ENCODE measurements at regions not wholly inside any gene's neighbourhood (a gene's known extent, or its start where the extent isn't known, plus 50 kb on each side); places are given as distances from the start of the nearest gene placed in this dataset.

DNA sequence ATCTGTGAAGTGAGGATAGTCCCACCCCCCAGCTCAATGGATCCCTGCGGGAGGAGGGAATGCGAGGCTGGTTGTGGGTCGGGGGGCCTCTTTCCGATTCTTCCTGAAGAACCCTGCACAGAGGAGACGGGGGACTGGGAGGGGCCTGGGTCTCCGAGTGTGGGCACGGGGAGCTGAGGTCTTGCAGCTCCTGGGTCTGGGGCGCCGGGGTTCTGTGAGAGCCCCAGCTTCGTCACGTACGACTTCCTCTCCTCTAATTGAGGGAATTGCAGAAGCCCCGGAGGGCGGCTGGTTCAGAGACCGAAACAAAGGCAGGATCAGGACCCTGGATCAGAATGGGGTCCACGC lies 66.6 kb downstream of the DIO3 start:
- no peak for DNase-seq (ENCODE audit: low spot score)
- H3K9ac ChIP-seq (ENCODE audit: low read depth in 1 of 2, low read length in 2 of 2) = no peak overlapping the region
- WGBS = 66% methylated on average over 16 of the region's 16 CpGs

GRCh38 chr14:101628471-101628966 lies 67.2 kb downstream of the DIO3 start:
- Histone ChIP-seq H3K27me3 (ENCODE audit: control insufficient read depth in 4 of 4, insufficient read depth in 4 of 4, low read length in 3 of 4) (no peaks in the 10 kb centered on the region), H3K9me3 (ENCODE audit: control insufficient read depth in 4 of 4, low read length in 3 of 4) (no peaks in the 10 kb centered on the region), H3K4me3 (ENCODE audit: low read depth in 1 of 3, low read length in 3 of 3) (no peak overlapping the region), H3K36me3 (ENCODE audit: control insufficient read depth in 4 of 4, insufficient read depth in 3 of 4, low read depth in 1 of 4, low read length in 3 of 4) (no peaks in the 10 kb centered on the region), H3K4me1 (ENCODE audit: control insufficient read depth in 4 of 4, insufficient read depth in 4 of 4, low read length in 3 of 4) (peaks cover 0 to 4% (median under 1%) of the 10 kb centered on the region in 4 donors), H3K27ac (ENCODE audit: low read depth in 1 of 2, low read length in 2 of 2) (no peak overlapping the region), H3K9ac (ENCODE audit: low read depth in 1 of 2, low read length in 2 of 2) (no peak overlapping the region)
- DNase-seq (ENCODE audit: low spot score) = peak; percentile 80
- WGBS = 8% methylated on average over 44 of the region's 44 CpGs
- TF ChIP-seq SP1 (IDR thresholded peaks at IDR 0.05) = no peak
- TF ChIP-seq RAD21 (IDR thresholded peaks at IDR 0.05) = peak; percentile 94 to 98
- peak; percentile 85 to 89 for TF ChIP-seq RXRA (IDR thresholded peaks at IDR 0.05)
- TF ChIP-seq, protein P1, sequence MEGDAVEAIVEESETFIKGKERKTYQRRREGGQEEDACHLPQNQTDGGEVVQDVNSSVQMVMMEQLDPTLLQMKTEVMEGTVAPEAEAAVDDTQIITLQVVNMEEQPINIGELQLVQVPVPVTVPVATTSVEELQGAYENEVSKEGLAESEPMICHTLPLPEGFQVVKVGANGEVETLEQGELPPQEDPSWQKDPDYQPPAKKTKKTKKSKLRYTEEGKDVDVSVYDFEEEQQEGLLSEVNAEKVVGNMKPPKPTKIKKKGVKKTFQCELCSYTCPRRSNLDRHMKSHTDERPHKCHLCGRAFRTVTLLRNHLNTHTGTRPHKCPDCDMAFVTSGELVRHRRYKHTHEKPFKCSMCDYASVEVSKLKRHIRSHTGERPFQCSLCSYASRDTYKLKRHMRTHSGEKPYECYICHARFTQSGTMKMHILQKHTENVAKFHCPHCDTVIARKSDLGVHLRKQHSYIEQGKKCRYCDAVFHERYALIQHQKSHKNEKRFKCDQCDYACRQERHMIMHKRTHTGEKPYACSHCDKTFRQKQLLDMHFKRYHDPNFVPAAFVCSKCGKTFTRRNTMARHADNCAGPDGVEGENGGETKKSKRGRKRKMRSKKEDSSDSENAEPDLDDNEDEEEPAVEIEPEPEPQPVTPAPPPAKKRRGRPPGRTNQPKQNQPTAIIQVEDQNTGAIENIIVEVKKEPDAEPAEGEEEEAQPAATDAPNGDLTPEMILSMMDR (IDR thresholded peaks at IDR 0.05; ENCODE audit: low read depth, low read length, missing input control) = peak; percentile 96

More for the DNA sequence above, 66.6 kb downstream of the DIO3 start:
- TF ChIP-seq FOXA2 (IDR thresholded peaks at IDR 0.05) (no peak), HNF4G (IDR thresholded peaks at IDR 0.05) (no peak), TAF1 (conservative IDR thresholded peaks at IDR 0.05) (no peak)
- TF ChIP-seq, protein P2, sequence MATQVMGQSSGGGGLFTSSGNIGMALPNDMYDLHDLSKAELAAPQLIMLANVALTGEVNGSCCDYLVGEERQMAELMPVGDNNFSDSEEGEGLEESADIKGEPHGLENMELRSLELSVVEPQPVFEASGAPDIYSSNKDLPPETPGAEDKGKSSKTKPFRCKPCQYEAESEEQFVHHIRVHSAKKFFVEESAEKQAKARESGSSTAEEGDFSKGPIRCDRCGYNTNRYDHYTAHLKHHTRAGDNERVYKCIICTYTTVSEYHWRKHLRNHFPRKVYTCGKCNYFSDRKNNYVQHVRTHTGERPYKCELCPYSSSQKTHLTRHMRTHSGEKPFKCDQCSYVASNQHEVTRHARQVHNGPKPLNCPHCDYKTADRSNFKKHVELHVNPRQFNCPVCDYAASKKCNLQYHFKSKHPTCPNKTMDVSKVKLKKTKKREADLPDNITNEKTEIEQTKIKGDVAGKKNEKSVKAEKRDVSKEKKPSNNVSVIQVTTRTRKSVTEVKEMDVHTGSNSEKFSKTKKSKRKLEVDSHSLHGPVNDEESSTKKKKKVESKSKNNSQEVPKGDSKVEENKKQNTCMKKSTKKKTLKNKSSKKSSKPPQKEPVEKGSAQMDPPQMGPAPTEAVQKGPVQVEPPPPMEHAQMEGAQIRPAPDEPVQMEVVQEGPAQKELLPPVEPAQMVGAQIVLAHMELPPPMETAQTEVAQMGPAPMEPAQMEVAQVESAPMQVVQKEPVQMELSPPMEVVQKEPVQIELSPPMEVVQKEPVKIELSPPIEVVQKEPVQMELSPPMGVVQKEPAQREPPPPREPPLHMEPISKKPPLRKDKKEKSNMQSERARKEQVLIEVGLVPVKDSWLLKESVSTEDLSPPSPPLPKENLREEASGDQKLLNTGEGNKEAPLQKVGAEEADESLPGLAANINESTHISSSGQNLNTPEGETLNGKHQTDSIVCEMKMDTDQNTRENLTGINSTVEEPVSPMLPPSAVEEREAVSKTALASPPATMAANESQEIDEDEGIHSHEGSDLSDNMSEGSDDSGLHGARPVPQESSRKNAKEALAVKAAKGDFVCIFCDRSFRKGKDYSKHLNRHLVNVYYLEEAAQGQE (IDR thresholded peaks at IDR 0.05) = no peak
- TF ChIP-seq, protein P3, sequence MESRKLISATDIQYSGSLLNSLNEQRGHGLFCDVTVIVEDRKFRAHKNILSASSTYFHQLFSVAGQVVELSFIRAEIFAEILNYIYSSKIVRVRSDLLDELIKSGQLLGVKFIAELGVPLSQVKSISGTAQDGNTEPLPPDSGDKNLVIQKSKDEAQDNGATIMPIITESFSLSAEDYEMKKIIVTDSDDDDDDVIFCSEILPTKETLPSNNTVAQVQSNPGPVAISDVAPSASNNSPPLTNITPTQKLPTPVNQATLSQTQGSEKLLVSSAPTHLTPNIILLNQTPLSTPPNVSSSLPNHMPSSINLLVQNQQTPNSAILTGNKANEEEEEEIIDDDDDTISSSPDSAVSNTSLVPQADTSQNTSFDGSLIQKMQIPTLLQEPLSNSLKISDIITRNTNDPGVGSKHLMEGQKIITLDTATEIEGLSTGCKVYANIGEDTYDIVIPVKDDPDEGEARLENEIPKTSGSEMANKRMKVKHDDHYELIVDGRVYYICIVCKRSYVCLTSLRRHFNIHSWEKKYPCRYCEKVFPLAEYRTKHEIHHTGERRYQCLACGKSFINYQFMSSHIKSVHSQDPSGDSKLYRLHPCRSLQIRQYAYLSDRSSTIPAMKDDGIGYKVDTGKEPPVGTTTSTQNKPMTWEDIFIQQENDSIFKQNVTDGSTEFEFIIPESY (IDR thresholded peaks at IDR 0.05) = no peak
- TF ChIP-seq, protein P1 (IDR thresholded peaks at IDR 0.05; ENCODE audit: low read depth, low read length, missing input control) = no peak
- H3K36me3 ChIP-seq (ENCODE audit: control insufficient read depth in 4 of 4, insufficient read depth in 3 of 4, low read depth in 1 of 4, low read length in 3 of 4) = no peaks in the 10 kb centered on the region
- H3K9me3 ChIP-seq (ENCODE audit: control insufficient read depth in 4 of 4, low read length in 3 of 4) = no peaks in the 10 kb centered on the region
- H3K4me1 ChIP-seq (ENCODE audit: control insufficient read depth in 4 of 4, insufficient read depth in 4 of 4, low read length in 3 of 4) = peaks cover 0 to 4% (median under 1%) of the 10 kb centered on the region in 4 donors
- no peak overlapping the region for H3K4me3 ChIP-seq (ENCODE audit: low read depth in 1 of 3, low read length in 3 of 3)
- H3K27ac ChIP-seq (ENCODE audit: low read depth in 1 of 2, low read length in 2 of 2) = no peak overlapping the region
- H3K27me3 ChIP-seq (ENCODE audit: control insufficient read depth in 4 of 4, insufficient read depth in 4 of 4, low read length in 3 of 4) = no peaks in the 10 kb centered on the region
